IMR-90 (cell line): ENCODE measurements at regions not wholly inside any gene's neighbourhood (a gene's known extent, or its start where the extent isn't known, plus 50 kb on each side); places are given as distances from the start of the nearest gene placed in this dataset.

Source experiments
- ATAC-seq: fragments of 200-7000 bp; cut with Tn5 transposase; 2 replicates; pipeline ENCODE4 v1.9.1; 2020; ENCODE audit warnings: low read depth, mild to moderate bottlenecking, moderate library complexity
- BruUV-seq: library from RNA; stranded (reverse); fragments of 400-500 nt; replicated peaks from 2 replicates; lab custom pipeline; 2021; lab: Mats Ljungman, UMichigan
- CTCF ChIA-PET: fragments of 300-600 bp; formaldehyde crosslinking; extraction: SDS; loops from one replicate; lab custom pipeline; 2021; ENCODE audit warnings: antibody characterized with exemption; lab: Yijun Ruan, JAX
- POLR2A ChIA-PET: fragments of 300-600 bp; sonication (Branson Sonifier 250); formaldehyde crosslinking; loops from one replicate; lab custom pipeline; 2022; ENCODE audit warnings: antibody characterized with exemption; ENCODE audit not compliant: unreplicated experiment; lab: Charles Lee
- DNase-seq: peaks from one replicate; pipeline ENCODE4 v3.0.0; 2013
- H2AFZ ChIP-seq: replicated peaks from 2 replicates; pipeline ENCODE3; 2013; ENCODE audit warnings: low read length, mild to moderate bottlenecking; ENCODE audit not compliant: poor library complexity
- H2AK5ac ChIP-seq: 2 replicates; pipeline ENCODE4 v1.6.1; 2013; ENCODE audit warnings: low read depth, low read length, inconsistent platforms
- H2AK9ac ChIP-seq: replicated peaks from 2 replicates; pipeline ENCODE3; 2013; ENCODE audit warnings: mild to moderate bottlenecking, low read depth, low read length, moderate library complexity; ENCODE audit not compliant: poor library complexity
- H2BK120ac ChIP-seq: 2 replicates; pipeline ENCODE4 v1.6.1; 2013; ENCODE audit warnings: low read depth, low read length, inconsistent platforms
- H2BK15ac ChIP-seq: 3 replicates; pipeline ENCODE4 v1.6.1; 2013; ENCODE audit warnings: low read depth, low read length, inconsistent platforms
- H2BK20ac ChIP-seq: 2 replicates; pipeline ENCODE4 v1.6.1; 2013; ENCODE audit warnings: low read depth, mild to moderate bottlenecking, inconsistent platforms, low read length, moderate library complexity
- H2BK5ac ChIP-seq: 2 replicates; pipeline ENCODE4 v1.6.1; 2013; ENCODE audit warnings: mild to moderate bottlenecking, low read depth, low read length, inconsistent platforms; ENCODE audit not compliant: poor library complexity, severe bottlenecking
- H3K14ac ChIP-seq: replicated peaks from 2 replicates; pipeline ENCODE4 v1.6.1; 2013; ENCODE audit warnings: low read depth, low read length, inconsistent platforms
- H3K18ac ChIP-seq: 2 replicates; pipeline ENCODE4 v1.6.1; 2013; ENCODE audit warnings: low read depth, low read length, control low read depth
- H3K23ac ChIP-seq: 2 replicates; pipeline ENCODE4 v1.6.1; 2013; ENCODE audit warnings: low read depth, low read length, inconsistent platforms
- H3K27ac ChIP-seq: 2 replicates; pipeline ENCODE4 v1.5.1; 2013; ENCODE audit warnings: mild to moderate bottlenecking, control low read depth, low read length; ENCODE audit not compliant: insufficient read depth
- H3K27me3 ChIP-seq: 2 replicates; pipeline ENCODE4 v1.6.1; 2013; ENCODE audit warnings: low read length; ENCODE audit not compliant: control insufficient read depth, insufficient read depth
- H3K36me3 ChIP-seq: 2 replicates; pipeline ENCODE4 v1.6.1; 2013; ENCODE audit warnings: low read length, mixed read lengths; ENCODE audit not compliant: control insufficient read depth, insufficient read depth
- H3K4ac ChIP-seq: 2 replicates; pipeline ENCODE4 v1.6.1; 2013; ENCODE audit warnings: low read depth, low read length, inconsistent platforms
- H3K4me1 ChIP-seq: 2 replicates; pipeline ENCODE4 v1.6.1; 2013; ENCODE audit warnings: low read length, mixed read lengths; ENCODE audit not compliant: control insufficient read depth, insufficient read depth
- H3K4me2 ChIP-seq: 2 replicates; pipeline ENCODE4 v1.6.1; 2013; ENCODE audit warnings: low read depth, mild to moderate bottlenecking, control low read depth, low read length, moderate library complexity
- H3K4me3 ChIP-seq: 2 replicates; pipeline ENCODE4 v1.5.1; 2013; ENCODE audit warnings: low read depth, mild to moderate bottlenecking, control low read depth, low read length, moderate library complexity; ENCODE audit not compliant: insufficient read depth
- H3K56ac ChIP-seq: 2 replicates; pipeline ENCODE4 v1.6.1; 2013; ENCODE audit warnings: low read length, inconsistent platforms; ENCODE audit not compliant: insufficient read depth; ENCODE audit errors: extremely low read depth
- H3K79me1 ChIP-seq, 2 experiments: 2 replicates each; pipeline ENCODE4 v1.6.1; 2013; ENCODE audit warnings: low read length in 2 of 2, inconsistent platforms in 1 of 2, low read depth in 1 of 2
- H3K9ac ChIP-seq: 2 replicates; pipeline ENCODE4 v1.6.1; 2013; ENCODE audit warnings: low read depth, low read length, control low read depth
- H3K9me1 ChIP-seq: 2 replicates; pipeline ENCODE4 v1.6.1; 2013; ENCODE audit warnings: low read length, inconsistent platforms; ENCODE audit not compliant: insufficient read depth
- H3K9me3 ChIP-seq: 2 replicates; pipeline ENCODE4 v1.6.1; 2013; ENCODE audit warnings: low read length; ENCODE audit not compliant: control insufficient read depth, insufficient read depth
- H4K20me1 ChIP-seq: 2 replicates; pipeline ENCODE4 v1.6.1; 2013; ENCODE audit warnings: low read length, inconsistent platforms; ENCODE audit not compliant: insufficient read depth
- H4K5ac ChIP-seq: 2 replicates; pipeline ENCODE4 v1.6.1; 2013; ENCODE audit warnings: mild to moderate bottlenecking, low read depth, low read length, control low read depth
- H4K8ac ChIP-seq, 2 experiments: 2 replicates each; pipeline ENCODE4 v1.6.1; 2013; ENCODE audit warnings: low read depth in 2 of 2, low read length in 2 of 2, control low read depth in 1 of 2, inconsistent platforms in 1 of 2
- H4K91ac ChIP-seq: 2 replicates; pipeline ENCODE4 v1.6.1; 2013; ENCODE audit warnings: low read depth, low read length, inconsistent platforms; ENCODE audit not compliant: insufficient read depth
- CHD1 ChIP-seq: IDR thresholded peaks from 2 replicates; pipeline ENCODE4 v1.6.1; 2012; ENCODE audit warnings: low read depth, low read length, improper control_type of control experiment
- CTCF ChIP-seq: conservative IDR thresholded peaks from 2 replicates; pipeline ENCODE4 v1.5.1; 2012; ENCODE audit warnings: mild to moderate bottlenecking, low read depth, low read length, improper control_type of control experiment
- FOS ChIP-seq: fragments of 150-350 bp; IDR thresholded peaks from 2 replicates; pipeline ENCODE4 v1.6.1; 2016; ENCODE audit warnings: low read depth, low read length
- POLR2A ChIP-seq: IDR thresholded peaks from 2 replicates; pipeline ENCODE4 v1.6.1; 2012; ENCODE audit warnings: mild to moderate bottlenecking, low read depth, low read length
- RAD21 ChIP-seq: IDR thresholded peaks from 2 replicates; pipeline ENCODE4 v1.6.1; 2012; ENCODE audit warnings: low read length, improper control_type of control experiment
- USF2 ChIP-seq: fragments of 150-350 bp; IDR thresholded peaks from 2 replicates; pipeline ENCODE4 v1.6.1; 2017; ENCODE audit warnings: mild to moderate bottlenecking, antibody characterized with exemption, low read length, low read depth
- WGBS, 2 experiments: methylation state at CpG; one replicate each; pipeline versions ENCODE4 v1.1.5 to v1.1.7; 2013; ENCODE audit warnings: missing lambda C conversion rate in 2 of 2; ENCODE audit not compliant: insufficient read length in 1 of 2; ENCODE audit errors: extremely low coverage in 2 of 2; 5-methylcytosine and 5-hydroxymethylcytosine counted together
- dilution Hi-C: fragments of 300-500 bp; cut with HindIII; formaldehyde crosslinking; loops from one replicate; pipeline ENCODE4 v1.14.3; 2018; ENCODE audit warnings: low sequenced_read_pairs; ENCODE audit not compliant: unreplicated experiment
- in situ Hi-C: fragments of 300-500 bp; cut with MboI; formaldehyde crosslinking; loops from 3 replicates; pipeline ENCODE4 v1.14.3; 2019; ENCODE audit warnings: low sequenced_read_pairs, inconsistent platforms, mixed read lengths
- intact Hi-C: fragments of 100-400 bp; cut with micrococcal nuclease; formaldehyde crosslinking; loops from 2 replicates; pipeline ENCODE4 v1.10.0; 2022

GRCh38 chr10:54958844-54959243, 157.8 kb upstream of the PCDH15 start:
- BruUV-seq = no TSS peak
- Histone ChIP-seq H2BK120ac (no peak overlapping the region), H3K9ac (no peak overlapping the region), H2BK20ac (no peak overlapping the region), H3K18ac (no peak overlapping the region), H3K9me3 (peaks cover 3% of the 10 kb centered on the region; the same call in 1 of the 2 replicates), H3K36me3 (no peaks in the 10 kb centered on the region), H4K91ac (no peak overlapping the region), H2AK5ac (no peak overlapping the region), H3K27me3 (no peaks in the 10 kb centered on the region), H3K9me1 (no peaks in the 10 kb centered on the region), H2BK15ac (no peak overlapping the region), H2AK9ac (no peak overlapping the region), H4K8ac (no peak overlapping the region), H2BK5ac (no peak overlapping the region), H3K79me1 (no peaks in the 10 kb centered on the region), H4K20me1 (no peaks in the 10 kb centered on the region), H4K5ac (no peak overlapping the region), H3K4me3 (no peak overlapping the region), H3K56ac (no peak overlapping the region), H3K4ac (no peak overlapping the region), H2AFZ (no peak overlapping the region), H3K27ac (no peak overlapping the region), H3K14ac (no peak overlapping the region), H3K23ac (no peak overlapping the region), H3K4me2 (no peak overlapping the region), H3K4me1 (no peaks in the 10 kb centered on the region)
- dilution Hi-C loops (no loop called here), intact Hi-C loops (no loop called here), in situ Hi-C loops (no loop called here)
- ChIA-PET CTCF (no interaction called here), POLR2A (no interaction called here)
- WGBS, 2 experiments = no CpG with 5 or more reads among the region's 1 CpG
- DNase-seq (no peak), ATAC-seq (no peak)
- TF ChIP-seq CHD1 = no peak
- TF ChIP-seq USF2 = no peak
- TF ChIP-seq FOS = no peak
- no peak for TF ChIP-seq RAD21
- TF ChIP-seq POLR2A = no peak
- no peak for TF ChIP-seq CTCF
